GM18502 (cell line): ENCODE measurements at regions not wholly inside any gene's neighbourhood (a gene's known extent, or its start where the extent isn't known, plus 50 kb on each side); places are given as distances from the start of the nearest gene placed in this dataset.

Source experiments
- ATAC-seq: cut with Tn5 transposase; IDR thresholded peaks from one replicate; pipeline ENCODE4 v1.9.1; 2021; ENCODE audit warnings: mild to moderate bottlenecking; ENCODE audit not compliant: unreplicated experiment, poor library complexity

- ATAC-seq, result no peak
These were observed 439.5 kb downstream of the FGF9 start for GRCh38 chr13:22110368-22110767.

GRCh38 chr13:22111152-22111783, 440.4 kb downstream of the FGF9 start:
- ATAC-seq, result no peak

- ATAC-seq, result no peak
These were observed 441.1 kb downstream of the FGF9 start for GRCh38 chr13:22111961-22112360.

GRCh38 chr13:22112956-22113745, 442.3 kb downstream of the FGF9 start:
- ATAC-seq, result no peak

GRCh38 chr13:22114630-22115311, 443.9 kb downstream of the FGF9 start:
- peak; percentile 92 for ATAC-seq

- no peak for ATAC-seq
These were observed 447.3 kb downstream of the FGF9 start for GRCh38 chr13:22118158-22118557.

- ATAC-seq, result no peak
These were observed 449.8 kb downstream of the FGF9 start for GRCh38 chr13:22120646-22121045.

- no peak for ATAC-seq
These were observed 450.4 kb downstream of the FGF9 start for GRCh38 chr13:22121146-22121739.

GRCh38 chr13:22126433-22127021, 455.7 kb downstream of the FGF9 start:
- ATAC-seq, result peak; percentile 99

- ATAC-seq, result no peak
These were observed 456.6 kb downstream of the FGF9 start for GRCh38 chr13:22127277-22128164.

- ATAC-seq, result no peak
These were observed 457.9 kb downstream of the FGF9 start for GRCh38 chr13:22128441-22129408.

- no peak for ATAC-seq
These were observed 459.4 kb downstream of the FGF9 start for GRCh38 chr13:22130254-22130653.

GRCh38 chr13:22134261-22134660, 463.4 kb downstream of the FGF9 start:
- ATAC-seq, result no peak

- ATAC-seq, result no peak
These were observed 464.6 kb downstream of the FGF9 start for GRCh38 chr13:22135446-22135845.

GRCh38 chr13:22137361-22138050, 466.6 kb downstream of the FGF9 start:
- no peak for ATAC-seq

GRCh38 chr13:22138947-22139346, 468.1 kb downstream of the FGF9 start:
- ATAC-seq, result no peak

- ATAC-seq, result no peak
These were observed 470.8 kb downstream of the FGF9 start for GRCh38 chr13:22141716-22142115.

- ATAC-seq, result no peak
These were observed 472.8 kb downstream of the FGF9 start for GRCh38 chr13:22143671-22144070.
